ENCODE measurements at regions not wholly inside any gene's neighbourhood (a gene's known extent, or its start where the extent isn't known, plus 50 kb on each side); places are given as distances from the start of the nearest gene placed in this dataset.

DNA sequence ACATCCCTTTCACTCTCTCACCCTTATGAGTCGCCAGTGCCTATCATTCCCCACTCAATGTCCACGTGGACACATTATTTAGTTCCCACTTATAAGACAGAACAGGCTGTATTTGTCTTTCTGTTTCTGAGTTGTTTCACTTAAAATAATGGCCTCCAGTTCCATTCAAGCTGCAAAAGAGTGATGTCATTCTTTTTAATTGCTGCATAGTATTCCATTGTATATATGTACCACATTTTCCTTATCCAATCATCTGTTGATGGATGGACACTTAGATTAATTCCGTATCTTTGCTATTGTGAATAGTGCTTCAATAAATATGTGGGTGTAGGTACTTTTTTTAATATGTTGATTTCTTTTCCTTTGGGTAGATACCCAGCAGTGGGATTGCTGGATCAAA lies 79.1 kb downstream of the ZNF365 start:
- ATAC-seq (ENCODE audit: poor library complexity) (no peak), DNase-seq (no peak)
- intact Hi-C loops (cut with DNase I), result no loop called here

- intact Hi-C loops (cut with DNase I), result no loop called here
- peak; percentile 93 for ATAC-seq (ENCODE audit: poor library complexity)
- DNase-seq, result peak; percentile 52
Measured at GRCh38 chr10:62454687-62455397, 80.7 kb downstream of the ZNF365 start.

DNA sequence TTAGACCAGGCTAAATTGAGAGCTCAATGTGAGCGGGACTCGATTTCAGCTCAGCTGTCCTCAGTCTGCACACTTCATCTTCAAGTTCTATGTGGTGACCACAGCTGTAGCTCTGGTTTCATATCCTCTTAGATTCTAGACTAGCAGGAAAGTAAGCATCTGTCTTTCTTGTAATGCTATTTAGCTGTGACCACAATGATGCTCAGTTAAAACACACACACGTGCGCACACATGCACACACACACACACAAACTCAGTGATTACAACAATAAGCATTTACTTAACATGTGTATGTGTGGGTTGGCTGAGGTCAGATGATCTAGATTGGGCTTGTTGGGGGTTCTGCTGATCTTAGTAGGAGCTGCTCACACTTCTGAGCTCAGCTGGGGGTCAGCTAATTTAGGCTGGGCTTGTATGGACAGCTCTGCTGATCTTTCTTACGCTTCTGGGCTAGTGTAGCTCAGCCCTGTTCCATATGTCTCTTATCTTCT lies 82.5 kb downstream of the ZNF365 start:
- ATAC-seq (ENCODE audit: poor library complexity) (peak; percentile 43), DNase-seq (no peak)
- intact Hi-C loops (cut with DNase I), result no loop called here

- ATAC-seq (ENCODE audit: poor library complexity) (no peak), DNase-seq (no peak)
- intact Hi-C loops (cut with DNase I), result no loop called here
Measured at GRCh38 chr10:62457196-62457595, 83.0 kb downstream of the ZNF365 start.

- DNase-seq (no peak), ATAC-seq (ENCODE audit: poor library complexity) (no peak)
- intact Hi-C loops (cut with DNase I), result no loop called here
Measured at GRCh38 chr10:62457598-62457997, 83.4 kb downstream of the ZNF365 start.

GRCh38 chr10:62459072-62459471 lies 84.9 kb downstream of the ZNF365 start:
- peak; percentile 44 for ATAC-seq (ENCODE audit: poor library complexity)
- intact Hi-C loops (cut with DNase I), result no loop called here
- DNase-seq, result no peak

GRCh38 chr10:62459500-62459899 lies 85.3 kb downstream of the ZNF365 start:
- intact Hi-C loops (cut with DNase I), result no loop called here
- no peak for ATAC-seq (ENCODE audit: poor library complexity)
- no peak for DNase-seq

DNA sequence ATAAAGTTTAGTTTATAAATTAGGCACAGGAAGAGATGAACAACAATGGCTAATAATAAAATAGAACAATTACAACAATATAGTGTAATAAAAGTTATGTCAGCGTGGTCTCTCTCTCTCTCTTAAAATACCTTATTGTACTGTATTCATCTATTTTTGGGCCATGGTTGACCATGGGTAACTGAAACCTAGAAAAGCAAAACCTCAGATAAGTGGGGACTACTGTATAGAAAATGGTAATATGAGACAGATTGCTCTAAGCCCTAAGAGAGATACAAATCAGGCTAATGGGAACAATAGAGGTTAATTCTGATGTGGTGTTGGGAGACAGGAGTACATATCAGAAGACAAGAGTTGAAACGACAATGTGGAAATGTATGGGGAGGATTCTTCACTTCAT lies 86.2 kb downstream of the ZNF365 start:
- no peak for DNase-seq
- intact Hi-C loops (cut with DNase I), result no loop called here

GRCh38 chr10:62461120-62461519 lies 87.0 kb downstream of the ZNF365 start:
- ATAC-seq (ENCODE audit: poor library complexity) (no peak), DNase-seq (no peak)
- intact Hi-C loops (cut with DNase I), result no loop called here

More for the DNA sequence above, 86.2 kb downstream of the ZNF365 start:
- ATAC-seq (ENCODE audit: poor library complexity), result no peak

DNA sequence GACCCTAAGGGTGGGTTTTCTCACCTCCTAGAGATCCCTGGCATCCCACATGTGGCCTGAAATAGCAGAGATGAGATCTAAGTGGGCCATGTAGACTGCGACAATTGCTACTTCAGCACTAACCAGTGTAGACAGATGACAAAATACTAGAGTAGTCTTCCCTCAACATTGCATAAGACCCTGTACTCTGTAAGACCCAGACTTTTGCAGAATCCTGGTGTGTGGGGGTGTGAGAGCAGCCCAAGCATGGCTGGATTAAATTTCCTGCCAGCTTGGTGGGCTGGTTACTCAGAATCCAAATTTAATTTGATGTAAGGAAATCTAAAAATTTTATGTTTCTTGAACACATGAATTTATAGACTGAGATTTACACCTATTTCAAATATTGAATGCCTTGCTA lies 88.3 kb downstream of the ZNF365 start:
- intact Hi-C loops (cut with DNase I), result no loop called here
- ATAC-seq (ENCODE audit: poor library complexity), result no peak

DNA sequence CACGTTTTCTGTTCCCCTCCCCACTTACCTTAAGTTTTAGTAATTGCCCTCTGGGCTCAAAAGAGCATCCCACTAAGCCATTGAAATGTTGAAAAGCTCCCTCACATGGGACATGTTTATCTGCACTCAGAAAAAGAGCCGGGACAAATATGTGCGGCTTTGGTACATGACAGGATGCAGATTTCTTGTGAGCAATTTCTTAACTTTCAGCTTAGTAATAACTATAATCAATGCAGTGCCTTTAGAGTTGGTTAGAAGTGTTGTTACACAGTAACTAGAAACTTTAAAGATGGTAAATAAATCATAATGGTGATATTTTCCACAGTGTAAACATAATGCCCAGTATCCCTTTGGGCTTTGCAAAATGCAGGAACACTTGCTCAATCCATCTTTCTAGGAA lies 89.2 kb downstream of the ZNF365 start:
- DNase-seq (no peak), ATAC-seq (ENCODE audit: poor library complexity) (no peak)
- intact Hi-C loops (cut with DNase I), result no loop called here

More for the DNA sequence above, 88.3 kb downstream of the ZNF365 start:
- no peak for DNase-seq

DNA sequence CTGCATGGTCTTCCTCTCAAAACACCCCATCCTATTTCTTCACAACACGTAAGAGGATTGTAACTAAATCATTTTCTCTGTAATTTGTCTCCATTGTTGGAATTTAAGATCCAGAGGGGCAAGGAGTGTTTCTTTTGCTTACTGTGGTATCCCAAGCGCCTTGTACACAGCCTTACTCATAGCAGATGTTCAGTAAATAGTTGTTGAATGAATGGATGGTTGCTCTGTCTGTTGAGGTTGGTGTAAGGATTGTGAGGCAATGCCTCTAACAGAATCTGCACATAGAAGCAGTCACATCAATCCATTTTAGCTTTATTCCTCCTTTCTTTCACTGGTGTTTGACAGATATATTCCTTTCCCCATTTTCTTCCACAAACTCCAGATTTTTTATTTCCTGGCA lies 90.1 kb downstream of the ZNF365 start:
- no peak for ATAC-seq (ENCODE audit: poor library complexity)
- no peak for DNase-seq
- intact Hi-C loops (cut with DNase I), result no loop called here

DNA sequence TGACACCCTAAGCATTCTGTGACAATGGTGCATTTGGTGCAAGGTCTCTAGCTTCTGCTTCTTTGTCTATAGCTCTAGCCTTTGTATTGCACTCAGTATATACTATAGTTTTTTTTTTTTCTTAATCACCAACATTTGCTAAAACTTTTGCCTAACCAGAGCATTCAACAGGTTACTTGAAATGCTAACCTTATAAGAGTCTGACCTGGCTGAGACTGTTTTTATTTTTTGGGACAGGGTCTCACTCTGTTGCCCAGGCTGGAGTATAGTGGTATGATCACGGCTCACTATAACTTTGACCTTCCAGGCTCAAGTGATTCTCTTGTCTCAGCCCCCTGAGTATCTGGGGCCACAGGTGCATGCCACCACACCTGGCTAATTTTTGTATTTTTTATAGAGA lies 92.4 kb downstream of the ZNF365 start:
- no peak for ATAC-seq (ENCODE audit: poor library complexity)
- intact Hi-C loops (cut with DNase I), result no loop called here

GRCh38 chr10:62467527-62467926 lies 93.4 kb downstream of the ZNF365 start:
- intact Hi-C loops (cut with DNase I), result no loop called here
- ATAC-seq (ENCODE audit: poor library complexity), result no peak

More for the DNA sequence above, 92.4 kb downstream of the ZNF365 start:
- DNase-seq, result no peak

GRCh38 chr10:62471711-62472110 lies 97.5 kb downstream of the ZNF365 start:
- no peak for DNase-seq
- ATAC-seq (ENCODE audit: poor library complexity), result no peak
- intact Hi-C loops (cut with DNase I), result no loop called here

More at GRCh38 chr10:62467527-62467926, 93.4 kb downstream of the ZNF365 start:
- no peak for DNase-seq

- ATAC-seq (ENCODE audit: poor library complexity), result no peak
- intact Hi-C loops (cut with DNase I), result no loop called here
- no peak for DNase-seq
Measured at GRCh38 chr10:62473241-62473640, 99.1 kb downstream of the ZNF365 start.

DNA sequence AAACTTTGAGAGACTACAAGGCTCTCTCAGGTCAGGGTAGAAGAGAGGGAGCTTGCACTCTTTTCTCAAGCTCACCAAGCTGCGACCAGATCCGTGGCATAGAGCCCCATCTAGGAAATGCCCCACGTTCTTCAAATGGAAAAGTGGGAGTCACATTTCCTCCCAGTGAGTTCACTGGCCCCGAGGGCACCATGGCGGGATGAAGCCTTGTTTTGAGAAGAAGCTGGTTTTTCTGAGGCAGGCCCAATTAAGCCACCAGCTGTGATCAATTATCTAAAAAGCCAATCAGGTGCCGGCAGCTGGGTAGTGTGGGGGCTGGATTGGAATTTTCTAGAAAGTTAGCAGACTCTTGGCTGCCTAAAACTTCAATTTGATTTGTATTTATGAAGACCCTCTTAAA lies 101.4 kb downstream of the ZNF365 start:
- intact Hi-C loops (cut with DNase I), result no loop called here
- no peak for DNase-seq
- ATAC-seq (ENCODE audit: poor library complexity), result no peak

GRCh38 chr10:62479523-62479922 lies 105.4 kb downstream of the ZNF365 start:
- DNase-seq, result no peak
- ATAC-seq (ENCODE audit: poor library complexity), result no peak
- intact Hi-C loops (cut with DNase I), result no loop called here

GRCh38 chr10:62480196-62480595 lies 106.0 kb downstream of the ZNF365 start:
- no peak for DNase-seq
- intact Hi-C loops (cut with DNase I), result no loop called here
- no peak for ATAC-seq (ENCODE audit: poor library complexity)

DNA sequence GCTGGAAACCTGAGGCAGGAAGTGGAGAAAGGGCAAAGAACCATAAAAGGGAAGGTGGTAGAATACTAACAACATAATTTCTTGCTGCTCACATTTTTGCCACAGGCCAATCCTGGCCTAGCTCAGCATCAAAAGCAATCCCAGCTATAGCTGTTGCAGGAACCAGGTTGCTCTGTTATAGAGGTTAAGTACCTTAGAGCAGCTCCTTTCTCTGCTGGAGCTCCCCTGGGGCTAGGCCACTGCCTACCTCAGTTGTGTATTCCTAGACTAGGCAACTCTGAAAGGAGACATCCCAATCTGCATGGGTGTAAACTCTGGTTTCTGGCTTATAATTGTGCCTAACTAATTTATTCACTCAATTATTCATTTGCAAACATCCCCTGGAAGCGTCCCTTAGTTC lies 108.4 kb downstream of the ZNF365 start:
- intact Hi-C loops (cut with DNase I), result no loop called here
- ATAC-seq (ENCODE audit: poor library complexity), result no peak

DNA sequence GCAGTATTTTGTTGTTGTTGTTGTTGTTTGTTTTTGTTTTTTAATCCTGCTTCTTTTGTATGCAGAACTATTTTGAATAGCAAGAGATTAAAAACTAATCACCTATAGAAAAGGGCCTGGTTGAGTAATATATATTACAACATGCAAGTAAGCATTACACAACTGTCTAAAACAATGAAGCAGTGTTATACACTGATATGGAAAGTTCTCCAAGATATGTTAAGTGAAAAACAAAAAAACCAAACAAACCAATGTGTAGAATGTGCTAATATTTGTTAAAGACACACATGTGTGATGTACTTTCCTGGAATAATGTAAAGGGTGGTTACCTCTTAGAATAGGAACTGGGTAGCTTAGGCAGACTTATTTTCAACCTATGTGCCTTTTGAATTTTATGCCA lies 117.4 kb downstream of the ZNF365 start:
- ATAC-seq (ENCODE audit: poor library complexity), result no peak
- intact Hi-C loops (cut with DNase I), result no loop called here

More for the DNA sequence above, 108.4 kb downstream of the ZNF365 start:
- DNase-seq, result no peak

More for the DNA sequence above, 117.4 kb downstream of the ZNF365 start:
- DNase-seq, result no peak
